ENCODE measurements at regions not wholly inside any gene's neighbourhood (a gene's known extent, or its start where the extent isn't known, plus 50 kb on each side); places are given as distances from the start of the nearest gene placed in this dataset.
"Not testable (repeated sequence)": the region's sequence is repeated elsewhere in the genome, so short reads cannot be mapped to it uniquely, and the experiment has no call there.

- Histone ChIP-seq H3K36me3 (no peaks in the 10 kb centered on the region), H3K4me1 (no peaks in the 10 kb centered on the region), H3K4me3 (ENCODE audit: low read depth, low read length) (no peak overlapping the region), H3K27me3 (no peaks in the 10 kb centered on the region), H3K9me3 (no peaks in the 10 kb centered on the region)
- no peak for TF ChIP-seq CTCF (IDR thresholded peaks at IDR 0.05; ENCODE audit: low read depth, low read length)
- DNase-seq = no peak
Observed at GRCh38 chr2:128516938-128517337, 198.3 kb upstream of the HS6ST1 start.

DNA sequence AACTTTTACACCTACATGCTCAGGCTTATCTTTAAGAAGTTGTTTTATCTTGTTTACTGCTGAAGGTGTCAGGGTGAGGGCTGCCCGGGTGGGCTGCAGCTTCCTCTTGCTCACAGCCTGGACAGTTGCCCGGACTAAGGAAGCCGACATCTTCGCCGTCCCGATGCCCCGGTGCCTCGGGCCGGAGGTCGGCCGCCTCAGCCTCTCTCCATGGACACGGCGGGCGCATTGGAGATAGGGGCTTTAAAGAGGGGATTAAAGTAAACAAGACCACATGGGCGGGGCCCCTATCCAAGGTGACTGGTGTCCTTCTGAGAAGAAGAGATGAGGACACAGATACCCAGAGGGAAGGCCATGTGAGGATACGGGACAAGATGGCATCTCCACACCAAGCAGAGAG, 200.4 kb upstream of the HS6ST1 start:
- not testable (repeated sequence) for H3K4me1 ChIP-seq, H3K27me3 ChIP-seq, DNase-seq

DNA sequence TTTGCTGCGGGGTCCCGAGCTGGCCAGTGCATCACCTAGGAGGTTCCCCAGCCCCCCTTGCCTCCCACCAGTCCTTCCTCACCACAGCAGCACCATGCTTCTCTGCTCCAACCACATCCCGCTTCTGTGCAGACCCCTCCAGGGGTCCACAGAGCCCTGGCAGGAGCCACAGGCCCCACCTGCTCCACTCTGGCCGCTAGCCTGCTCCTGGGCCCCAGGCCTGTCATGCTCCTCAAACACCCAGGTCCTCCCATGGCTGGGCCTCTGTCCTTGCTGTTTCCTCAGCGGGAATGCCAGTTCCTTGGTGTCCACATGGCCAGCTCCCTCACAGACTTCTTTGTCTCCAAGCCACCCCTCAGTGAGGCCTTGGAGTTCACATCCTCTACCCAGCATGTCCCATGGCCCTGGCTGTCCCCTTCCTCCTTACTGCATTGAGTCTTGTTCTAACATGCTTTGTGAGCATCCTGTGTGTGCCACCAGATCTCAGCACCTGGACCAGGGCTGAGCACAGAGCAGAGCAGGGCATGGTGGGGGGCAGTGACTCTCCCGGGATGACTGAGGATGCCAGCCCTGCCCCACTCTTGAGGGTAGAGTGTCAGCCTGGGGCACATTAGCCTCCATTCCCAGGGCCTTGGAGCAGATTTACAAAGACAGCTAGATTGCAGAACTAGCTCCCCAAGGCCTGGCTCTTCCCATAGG, 201.0 kb upstream of the HS6ST1 start:
- H3K4me1 ChIP-seq = no peaks in the 10 kb centered on the region
- no peaks in the 10 kb centered on the region for H3K36me3 ChIP-seq
- DNase-seq = no peak
- no peak overlapping the region for H3K4me3 ChIP-seq (ENCODE audit: low read depth, low read length)
- no peaks in the 10 kb centered on the region for H3K27me3 ChIP-seq
- H3K9me3 ChIP-seq = no peaks in the 10 kb centered on the region
- no peak for TF ChIP-seq CTCF (IDR thresholded peaks at IDR 0.05; ENCODE audit: low read depth, low read length)

More for the DNA sequence above, 200.4 kb upstream of the HS6ST1 start:
- not testable (repeated sequence) for H3K9me3 ChIP-seq; H3K36me3 ChIP-seq; H3K4me3 ChIP-seq (ENCODE audit: low read depth, low read length)

- Histone ChIP-seq H3K4me3 (ENCODE audit: low read depth, low read length) (no peak overlapping the region), H3K36me3 (no peaks in the 10 kb centered on the region), H3K9me3 (no peaks in the 10 kb centered on the region), H3K27me3 (no peaks in the 10 kb centered on the region), H3K4me1 (no peaks in the 10 kb centered on the region)
- DNase-seq = no peak
- no peak for TF ChIP-seq CTCF (IDR thresholded peaks at IDR 0.05; ENCODE audit: low read depth, low read length)
Observed at GRCh38 chr2:128520340-128520739, 201.7 kb upstream of the HS6ST1 start.

GRCh38 chr2:128520791-128521190, 202.1 kb upstream of the HS6ST1 start:
- no peaks in the 10 kb centered on the region for H3K36me3 ChIP-seq
- TF ChIP-seq CTCF (IDR thresholded peaks at IDR 0.05; ENCODE audit: low read depth, low read length) = no peak
- H3K27me3 ChIP-seq = no peaks in the 10 kb centered on the region
- no peak overlapping the region for H3K4me3 ChIP-seq (ENCODE audit: low read depth, low read length)
- no peaks in the 10 kb centered on the region for H3K4me1 ChIP-seq
- DNase-seq = no peak
- H3K9me3 ChIP-seq = no peaks in the 10 kb centered on the region

DNA sequence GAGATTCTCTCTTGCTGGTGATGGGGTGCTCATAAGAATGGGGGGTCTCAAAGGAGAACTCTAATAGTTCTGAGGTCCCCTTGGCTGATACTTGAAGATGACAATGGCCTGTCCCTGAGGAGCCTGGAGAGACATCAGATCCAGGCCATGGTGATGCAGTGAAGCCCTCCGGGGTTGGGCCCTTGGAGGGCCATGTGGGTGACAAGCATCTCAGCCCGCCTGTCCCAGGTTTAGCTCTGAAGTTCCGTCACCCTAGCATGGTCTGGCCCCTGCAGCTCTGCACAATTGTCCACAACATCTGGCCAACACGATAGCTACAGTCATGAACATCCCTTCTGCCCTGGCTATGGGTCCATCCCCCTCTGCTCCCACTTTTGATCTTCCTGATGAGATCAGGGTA, 202.8 kb upstream of the HS6ST1 start:
- no peak for TF ChIP-seq CTCF (IDR thresholded peaks at IDR 0.05; ENCODE audit: low read depth, low read length)

More for the DNA sequence above, 202.8 kb upstream of the HS6ST1 start:
- Histone ChIP-seq H3K4me1 (no peaks in the 10 kb centered on the region), H3K4me3 (ENCODE audit: low read depth, low read length) (no peak overlapping the region), H3K36me3 (no peaks in the 10 kb centered on the region), H3K27me3 (no peaks in the 10 kb centered on the region), H3K9me3 (no peaks in the 10 kb centered on the region)
- no peak for DNase-seq
